ENCODE measurements at regions not wholly inside any gene's neighbourhood (a gene's known extent, or its start where the extent isn't known, plus 50 kb on each side); places are given as distances from the start of the nearest gene placed in this dataset.
"Not testable (repeated sequence)": the region's sequence is repeated elsewhere in the genome, so short reads cannot be mapped to it uniquely, and the experiment has no call there.

- not testable (repeated sequence) for DNase-seq
Observed at GRCh38 chr5:148744380-148744779, 82.0 kb upstream of the ADRB2 start.

DNA sequence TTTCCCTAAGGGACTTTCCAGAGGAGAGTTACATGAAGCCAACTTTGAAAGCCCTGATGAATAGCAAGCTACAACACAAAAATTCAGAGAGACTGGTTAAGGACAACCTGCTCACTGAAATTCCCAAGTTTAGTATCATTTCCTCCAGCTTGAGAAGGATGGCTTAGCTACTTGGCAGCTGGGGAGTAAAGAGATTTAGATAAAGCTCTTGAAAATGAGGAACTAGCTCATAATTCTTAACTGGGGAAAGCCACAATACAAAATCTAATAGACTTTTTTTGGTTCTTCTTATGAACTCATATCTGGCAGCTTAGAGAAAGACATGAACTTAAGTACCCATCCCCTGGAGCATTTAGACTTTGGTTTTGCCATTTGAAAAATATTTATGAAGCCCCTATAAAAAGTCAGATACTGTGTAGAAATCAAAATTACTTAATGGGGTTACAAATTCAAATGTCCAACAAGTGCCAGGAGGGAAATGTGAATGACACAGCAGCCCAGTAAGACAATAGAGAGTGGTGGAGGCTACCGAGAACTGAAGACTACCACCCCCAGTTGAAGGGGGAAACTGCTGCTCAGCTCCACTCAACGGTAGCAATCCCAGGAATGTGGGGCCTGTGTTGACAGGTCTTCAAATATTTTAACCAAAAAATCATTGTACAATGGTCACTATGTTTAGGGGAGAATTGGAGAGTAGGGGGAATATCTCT lies 79.4 kb upstream of the ADRB2 start:
- DNase-seq = no peak

- no peak for DNase-seq
Observed at GRCh38 chr5:148747536-148747906, 78.9 kb upstream of the ADRB2 start.

- no peak for DNase-seq
Observed at GRCh38 chr5:148748702-148749392, 77.6 kb upstream of the ADRB2 start.

GRCh38 chr5:148750614-148751013 lies 75.8 kb upstream of the ADRB2 start:
- no peak for DNase-seq

GRCh38 chr5:148751025-148751424 lies 75.4 kb upstream of the ADRB2 start:
- DNase-seq = no peak

GRCh38 chr5:148752375-148752774 lies 74.0 kb upstream of the ADRB2 start:
- DNase-seq = not testable (repeated sequence)

DNA sequence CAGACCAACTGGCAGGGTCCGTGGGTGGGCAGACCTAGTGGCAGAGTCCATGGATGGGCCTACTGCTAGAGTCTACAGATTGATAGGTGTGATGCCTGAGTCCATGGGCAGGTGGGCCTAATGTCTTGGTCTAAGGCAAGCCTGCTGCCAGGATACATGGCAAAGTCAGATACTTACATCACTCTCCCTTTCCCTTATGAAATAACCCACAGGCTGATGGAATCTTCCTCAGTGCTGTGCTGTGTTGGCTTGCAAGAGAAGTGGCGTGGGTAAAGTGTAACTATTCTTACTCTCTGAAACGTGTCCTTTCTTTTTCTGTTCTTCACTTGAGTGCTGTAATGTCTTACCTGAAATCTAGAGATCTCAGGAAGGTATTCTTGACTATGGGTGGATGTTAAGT lies 67.3 kb upstream of the ADRB2 start:
- no peak for DNase-seq

DNA sequence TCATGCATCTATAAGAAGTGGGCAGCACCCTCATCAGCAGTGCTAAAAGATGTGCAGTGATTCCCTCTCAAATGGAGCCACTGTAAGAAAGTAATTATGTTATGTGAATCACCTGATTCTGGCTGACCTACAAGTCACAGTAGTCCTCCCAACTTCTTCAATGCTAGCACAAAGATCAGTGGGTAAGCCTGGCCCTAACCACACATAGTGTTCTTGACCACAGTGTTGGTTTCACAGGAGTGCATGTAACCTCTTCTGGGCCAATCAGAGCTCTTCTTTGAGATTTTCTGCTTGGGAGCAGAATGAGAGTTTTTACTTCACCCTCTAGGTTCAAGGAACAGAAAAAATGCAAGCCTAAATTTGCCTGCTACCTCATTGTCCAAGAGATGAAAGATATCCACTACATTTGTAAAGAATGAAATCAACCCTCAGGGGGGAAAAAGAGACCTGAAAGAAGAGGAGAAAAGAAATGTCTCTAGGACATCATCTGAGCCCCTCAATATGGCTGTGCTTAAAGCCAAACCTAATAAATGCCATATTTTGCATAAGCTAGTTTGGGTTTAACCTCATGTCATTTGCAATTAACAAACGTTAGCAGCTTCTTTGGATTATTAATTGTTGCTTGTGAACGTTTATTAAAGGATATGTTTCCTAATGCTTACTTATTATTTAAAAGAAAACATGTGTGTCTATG lies 65.3 kb upstream of the ADRB2 start:
- no peak for DNase-seq

GRCh38 chr5:148763996-148764395 lies 62.4 kb upstream of the ADRB2 start:
- DNase-seq = no peak

DNA sequence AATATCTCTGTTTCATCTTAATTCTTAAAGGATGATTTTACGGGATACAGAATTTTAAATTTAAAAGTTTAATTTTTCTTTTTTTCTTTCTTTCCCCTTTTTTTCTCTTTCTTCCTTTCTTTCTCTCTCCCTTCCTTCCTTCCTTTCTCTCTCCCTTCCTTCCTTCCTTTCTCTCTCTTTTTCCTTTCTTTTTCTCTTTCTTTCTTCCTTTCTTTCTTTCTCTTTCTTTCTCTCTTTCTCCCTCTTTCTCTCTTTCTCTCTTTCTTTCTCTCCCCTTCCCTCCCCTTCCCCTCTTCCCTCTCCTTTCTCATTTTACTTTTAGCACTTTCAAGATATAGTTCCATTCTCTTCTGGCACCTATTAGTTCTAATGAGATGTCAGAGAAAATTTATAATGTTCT lies 61.4 kb upstream of the ADRB2 start:
- DNase-seq = no peak

GRCh38 chr5:148768806-148769415 lies 57.5 kb upstream of the ADRB2 start:
- DNase-seq = no peak

- no peak for DNase-seq
Observed at GRCh38 chr5:148769941-148770340, 56.5 kb upstream of the ADRB2 start.

DNA sequence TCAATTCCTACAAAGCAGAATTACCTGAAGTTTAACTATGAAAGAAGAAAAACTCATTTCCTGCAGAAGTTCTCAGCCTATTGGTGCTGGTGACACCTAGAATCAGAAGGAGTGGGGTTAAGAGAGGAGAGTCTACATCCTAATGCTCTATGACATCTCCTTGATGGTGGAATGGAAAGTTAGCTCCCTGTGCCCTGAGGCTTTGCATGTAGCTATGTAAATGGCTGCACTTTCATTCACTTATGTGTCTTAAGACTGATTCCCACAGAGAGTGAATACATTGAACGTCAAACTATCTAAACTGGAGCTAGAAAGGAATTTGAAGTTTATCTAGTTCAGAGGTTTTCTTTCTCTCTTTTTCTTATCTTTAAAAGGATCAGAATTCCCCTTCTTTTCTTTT lies 52.1 kb upstream of the ADRB2 start:
- DNase-seq = no peak

DNA sequence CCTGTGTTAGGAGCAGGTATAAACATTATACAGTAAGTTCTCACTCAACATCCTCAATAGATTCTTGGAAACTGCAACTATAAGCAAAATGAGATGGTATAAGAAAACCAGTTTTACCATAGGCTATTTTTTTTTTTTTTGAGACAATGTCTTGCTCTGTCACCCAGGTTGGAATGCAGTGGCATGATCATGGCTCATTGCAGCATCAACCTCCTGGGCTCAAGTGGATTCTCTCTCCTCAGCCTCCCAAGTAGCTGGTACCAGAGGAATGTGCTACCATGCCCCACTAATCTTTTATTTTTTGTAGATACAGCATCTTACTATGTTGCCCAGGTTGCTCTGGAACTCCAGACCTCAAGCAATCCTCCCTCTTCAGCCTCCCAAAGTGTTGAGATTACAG lies 50.1 kb upstream of the ADRB2 start:
- DNase-seq = no peak
